OCI-LY3 (cell line): ENCODE measurements at regions not wholly inside any gene's neighbourhood (a gene's known extent, or its start where the extent isn't known, plus 50 kb on each side); places are given as distances from the start of the nearest gene placed in this dataset.
"Not testable (repeated sequence)": the region's sequence is repeated elsewhere in the genome, so short reads cannot be mapped to it uniquely, and the experiment has no call there.

Source experiments
- EZH2phosphoT487 ChIP-seq: fragments of 200-600 bp; shearing (Covaris generic); IDR thresholded peaks from 2 replicates; pipeline ENCODE4 v1.6.1; 2018; ENCODE audit warnings: antibody characterized with exemption, mixed run types, low read depth
- TF ChIP-seq, protein P1 (sequence below): fragments of 200-600, 300-600 bp; sonication (generic); IDR thresholded peaks from 2 replicates; pipeline ENCODE4 v1.5.1; 2014; ENCODE audit warnings: antibody characterized with exemption, low read length, low read depth

DNA sequence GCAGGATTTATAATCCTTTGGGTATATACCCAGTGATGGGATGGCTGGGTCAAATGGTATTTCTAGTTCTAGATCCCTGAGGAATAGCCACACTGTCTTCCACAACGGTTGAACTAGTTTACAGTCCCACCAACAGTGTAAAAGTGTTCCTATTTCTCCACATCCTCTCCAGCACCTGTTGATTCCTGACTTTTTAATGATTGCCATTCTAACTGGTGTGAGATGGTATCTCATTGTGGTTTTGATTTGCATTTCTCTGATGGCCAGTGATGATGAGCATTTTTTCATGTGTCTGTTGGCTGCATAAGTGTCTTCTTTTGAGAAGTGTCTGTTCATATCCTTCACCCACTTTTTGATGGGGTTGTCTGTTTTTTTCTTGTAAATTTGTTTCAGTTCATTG, 82.8 kb upstream of the AMOT start:
- TF ChIP-seq, protein P1, sequence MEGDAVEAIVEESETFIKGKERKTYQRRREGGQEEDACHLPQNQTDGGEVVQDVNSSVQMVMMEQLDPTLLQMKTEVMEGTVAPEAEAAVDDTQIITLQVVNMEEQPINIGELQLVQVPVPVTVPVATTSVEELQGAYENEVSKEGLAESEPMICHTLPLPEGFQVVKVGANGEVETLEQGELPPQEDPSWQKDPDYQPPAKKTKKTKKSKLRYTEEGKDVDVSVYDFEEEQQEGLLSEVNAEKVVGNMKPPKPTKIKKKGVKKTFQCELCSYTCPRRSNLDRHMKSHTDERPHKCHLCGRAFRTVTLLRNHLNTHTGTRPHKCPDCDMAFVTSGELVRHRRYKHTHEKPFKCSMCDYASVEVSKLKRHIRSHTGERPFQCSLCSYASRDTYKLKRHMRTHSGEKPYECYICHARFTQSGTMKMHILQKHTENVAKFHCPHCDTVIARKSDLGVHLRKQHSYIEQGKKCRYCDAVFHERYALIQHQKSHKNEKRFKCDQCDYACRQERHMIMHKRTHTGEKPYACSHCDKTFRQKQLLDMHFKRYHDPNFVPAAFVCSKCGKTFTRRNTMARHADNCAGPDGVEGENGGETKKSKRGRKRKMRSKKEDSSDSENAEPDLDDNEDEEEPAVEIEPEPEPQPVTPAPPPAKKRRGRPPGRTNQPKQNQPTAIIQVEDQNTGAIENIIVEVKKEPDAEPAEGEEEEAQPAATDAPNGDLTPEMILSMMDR = not testable (repeated sequence)
- not testable (repeated sequence) for TF ChIP-seq EZH2phosphoT487
